H1 (cell line): ENCODE measurements at regions not wholly inside any gene's neighbourhood (a gene's known extent, or its start where the extent isn't known, plus 50 kb on each side); places are given as distances from the start of the nearest gene placed in this dataset.

Experiments
- CTCF ChIA-PET: fragments of 300-600 bp; sonication (Branson Sonifier 250); formaldehyde crosslinking; loops from one replicate; lab custom pipeline; 2021; ENCODE audit not compliant: partially characterized antibody; lab: Charles Lee
- POLR2A ChIA-PET: fragments of 300-600 bp; sonication (Branson Sonifier 250); formaldehyde crosslinking; loops from one replicate; lab custom pipeline; 2021; ENCODE audit warnings: inconsistent platforms; ENCODE audit not compliant: partially characterized antibody; lab: Charles Lee
- DNase-seq, 2 experiments: peaks; one replicate each; pipeline versions ENCODE4 v3.0.0 to v3.0.0-alpha.2; 2010 to 2022; ENCODE audit warnings: low spot score in 2 of 2, low read depth in 1 of 2, mixed read lengths in 1 of 2
- FAIRE-seq: peaks from 2 replicates; lab custom pipeline; 2011; peaks lifted over from hg19 to GRCh38; lab: Jason Lieb, UNC
- H2AFZ ChIP-seq: 2 replicates; pipeline ENCODE4 v1.8.1; 2012; ENCODE audit warnings: low read length, inconsistent platforms
- H2AK5ac ChIP-seq: 2 replicates; pipeline ENCODE4 v1.6.1; 2013; ENCODE audit warnings: low read depth, low read length
- H2BK120ac ChIP-seq: replicated peaks from 2 replicates; pipeline ENCODE3; 2013; ENCODE audit warnings: low read depth, low read length, inconsistent platforms
- H2BK12ac ChIP-seq: 2 replicates; pipeline ENCODE4 v1.6.1; 2013; ENCODE audit warnings: low read depth, low read length
- H2BK15ac ChIP-seq: 2 replicates; pipeline ENCODE4 v1.6.1; 2013; ENCODE audit warnings: low read length
- H2BK20ac ChIP-seq: 2 replicates; pipeline ENCODE4 v1.6.1; 2013; ENCODE audit warnings: low read length
- H2BK5ac ChIP-seq: 2 replicates; pipeline ENCODE4 v1.6.1; 2013; ENCODE audit warnings: low read depth, low read length
- H3K14ac ChIP-seq: 2 replicates; pipeline ENCODE4 v1.6.1; 2013; ENCODE audit warnings: inconsistent platforms; ENCODE audit not compliant: insufficient read length
- H3K18ac ChIP-seq: 2 replicates; pipeline ENCODE4 v1.6.1; 2013; ENCODE audit warnings: low read length; ENCODE audit errors: extremely low read depth
- H3K23ac ChIP-seq: 2 replicates; pipeline ENCODE4 v1.6.1; 2013; ENCODE audit warnings: inconsistent platforms; ENCODE audit not compliant: insufficient read length
- H3K23me2 ChIP-seq: 2 replicates; pipeline ENCODE4 v1.6.1; 2013; ENCODE audit warnings: low read depth, low read length
- H3K27ac ChIP-seq: 2 replicates; pipeline ENCODE4 v1.6.1; 2011; ENCODE audit warnings: low read depth, low read length, inconsistent platforms
- H3K27me3 ChIP-seq, 4 experiments: replicated peaks in 1 of 4; 1 replicate in 1 of 4; 2 replicates in 3 of 4; pipeline versions ENCODE4 v1.6.1 to v1.8.1; 2011 to 2013; ENCODE audit warnings: low read length in 3 of 4, mild to moderate bottlenecking in 3 of 4, inconsistent platforms in 2 of 4, mixed read lengths in 2 of 4, moderate library complexity in 1 of 4; ENCODE audit not compliant: control insufficient read depth in 3 of 4, insufficient read depth in 3 of 4; ENCODE audit errors: extremely low read depth in 1 of 4
- H3K36me3 ChIP-seq, 4 experiments: 2 replicates each; pipeline versions ENCODE4 v1.6.1 to v1.8.1; 2011 to 2013; ENCODE audit warnings: mild to moderate bottlenecking in 4 of 4, low read length in 3 of 4, moderate library complexity in 2 of 4, control low read depth in 1 of 4, inconsistent platforms in 1 of 4; ENCODE audit not compliant: insufficient read depth in 4 of 4, control insufficient read depth in 2 of 4
- H3K4ac ChIP-seq: replicated peaks from 2 replicates; pipeline ENCODE3; 2013; ENCODE audit warnings: low read length, low read depth, mixed read lengths, inconsistent platforms; ENCODE audit not compliant: insufficient read length
- H3K4me1 ChIP-seq, 4 experiments: replicated peaks in 1 of 4; 1 replicate in 1 of 4; 2 replicates in 3 of 4; pipeline versions ENCODE4 v1.6.1 to v1.8.1; 2011 to 2013; ENCODE audit warnings: low read length in 3 of 4, inconsistent platforms in 2 of 4, mixed read lengths in 1 of 4; ENCODE audit not compliant: insufficient read depth in 4 of 4, control insufficient read depth in 3 of 4
- H3K4me2 ChIP-seq, 2 experiments: 2 replicates each; pipeline versions ENCODE4 v1.6.1 to v1.8.1; 2011 to 2013; ENCODE audit warnings: low read depth in 2 of 2, low read length in 2 of 2, control low read depth in 1 of 2, inconsistent platforms in 1 of 2, mild to moderate bottlenecking in 1 of 2; ENCODE audit not compliant: insufficient read depth in 1 of 2
- H3K4me3 ChIP-seq, 4 experiments: fragments of 200-600, 300-600 bp in 1 of 4; sonication (generic), shearing (Covaris generic), sonication (Bioruptor Twin) in 1 of 4; 2 replicates each; pipeline versions ENCODE4 v1.5.1 to v1.8.1; 2011 to 2016; ENCODE audit warnings: low read length in 4 of 4, low read depth in 3 of 4, control low read depth in 2 of 4, inconsistent platforms in 2 of 4, mild to moderate bottlenecking in 2 of 4, mixed read lengths in 1 of 4, moderate library complexity in 1 of 4; ENCODE audit not compliant: insufficient read depth in 2 of 4; ENCODE audit errors: extremely low read depth in 1 of 4
- H3K56ac ChIP-seq: replicated peaks from 2 replicates; pipeline ENCODE3; 2013; ENCODE audit warnings: low read depth, mild to moderate bottlenecking, mixed read lengths, low read length, inconsistent platforms; ENCODE audit not compliant: insufficient read length
- H3K79me1 ChIP-seq: 2 replicates; pipeline ENCODE4 v1.6.1; 2013; ENCODE audit warnings: low read depth, low read length, control low read depth
- H3K79me2 ChIP-seq, 2 experiments: 2 replicates each; pipeline versions ENCODE4 v1.6.1 to v1.8.1; 2012 to 2013; ENCODE audit warnings: low read length in 2 of 2, mild to moderate bottlenecking in 2 of 2, inconsistent platforms in 1 of 2; ENCODE audit not compliant: insufficient read depth in 2 of 2, control insufficient read depth in 1 of 2
- H3K9ac ChIP-seq, 4 experiments: replicated peaks in 1 of 4; 1 replicate in 1 of 4; 2 replicates in 3 of 4; pipeline versions ENCODE4 v1.6.1 to v1.8.1; 2011 to 2013; ENCODE audit warnings: low read depth in 3 of 4, low read length in 3 of 4, control low read depth in 2 of 4, mild to moderate bottlenecking in 2 of 4, moderate library complexity in 2 of 4, inconsistent platforms in 1 of 4; ENCODE audit errors: extremely low read depth in 1 of 4
- H3K9me3 ChIP-seq, 2 experiments: 2 replicates each; pipeline versions ENCODE4 v1.6.1 to v1.8.1; 2012 to 2013; ENCODE audit warnings: mild to moderate bottlenecking in 2 of 2, moderate library complexity in 2 of 2, control low read depth in 1 of 2, inconsistent platforms in 1 of 2, low read depth in 1 of 2, low read length in 1 of 2, mixed read lengths in 1 of 2; ENCODE audit not compliant: insufficient read depth in 2 of 2
- H4K20me1 ChIP-seq, 2 experiments: replicated peaks in 1 of 2; 2 replicates each; pipeline versions ENCODE3 to v1.8.1; 2011 to 2013; ENCODE audit warnings: inconsistent platforms in 2 of 2, low read length in 2 of 2, mild to moderate bottlenecking in 1 of 2; ENCODE audit not compliant: insufficient read depth in 2 of 2, control insufficient read depth in 1 of 2
- H4K5ac ChIP-seq: 2 replicates; pipeline ENCODE4 v1.6.1; 2013; ENCODE audit warnings: low read length, low read depth, mixed read lengths, inconsistent platforms; ENCODE audit not compliant: insufficient read length
- H4K8ac ChIP-seq: 2 replicates; pipeline ENCODE4 v1.8.0; 2013; ENCODE audit warnings: mild to moderate bottlenecking, moderate library complexity, low read length, inconsistent platforms; ENCODE audit not compliant: insufficient read depth; ENCODE audit errors: extremely low read depth
- H4K91ac ChIP-seq: replicated peaks from 2 replicates; pipeline ENCODE3; 2013; ENCODE audit warnings: low read length, mixed read lengths, inconsistent platforms; ENCODE audit not compliant: insufficient read length
- KDM4A ChIP-seq: IDR thresholded peaks from one replicate; pipeline ENCODE4 v1.7.1; 2012; ENCODE audit warnings: low read depth, mild to moderate bottlenecking, moderate library complexity, low read length, inconsistent platforms; ENCODE audit not compliant: severe bottlenecking
- SIN3A ChIP-seq, 2 experiments: IDR thresholded peaks in 1 of 2; conservative IDR thresholded peaks in 1 of 2; 2 replicates each; pipeline ENCODE4 v1.6.1; 2011 to 2012; ENCODE audit warnings: low read length in 2 of 2, improper control_type of control experiment in 1 of 2, low read depth in 1 of 2, mild to moderate bottlenecking in 1 of 2
- SRF ChIP-seq: IDR thresholded peaks from 2 replicates; pipeline ENCODE4 v1.6.1; 2011; ENCODE audit warnings: mild to moderate bottlenecking, low read depth, low read length, moderate library complexity
- WGBS, 2 experiments: shearing (Covaris generic) in 1 of 2; methylation state at CpG; one replicate each; pipeline versions ENCODE4 v1.1.6 to v1.1.7; 2013 to 2015; ENCODE audit warnings: low lambda C conversion rate in 2 of 2, mixed read lengths in 2 of 2, inconsistent platforms in 1 of 2, low coverage in 1 of 2, missing lambda C conversion rate in 1 of 2; ENCODE audit not compliant: insufficient replicate concordance in 2 of 2, insufficient coverage in 1 of 2, insufficient read length in 1 of 2; ENCODE audit errors: extremely low coverage in 1 of 2, missing lambda C conversion rate in 1 of 2; 5-methylcytosine and 5-hydroxymethylcytosine counted together

DNA sequence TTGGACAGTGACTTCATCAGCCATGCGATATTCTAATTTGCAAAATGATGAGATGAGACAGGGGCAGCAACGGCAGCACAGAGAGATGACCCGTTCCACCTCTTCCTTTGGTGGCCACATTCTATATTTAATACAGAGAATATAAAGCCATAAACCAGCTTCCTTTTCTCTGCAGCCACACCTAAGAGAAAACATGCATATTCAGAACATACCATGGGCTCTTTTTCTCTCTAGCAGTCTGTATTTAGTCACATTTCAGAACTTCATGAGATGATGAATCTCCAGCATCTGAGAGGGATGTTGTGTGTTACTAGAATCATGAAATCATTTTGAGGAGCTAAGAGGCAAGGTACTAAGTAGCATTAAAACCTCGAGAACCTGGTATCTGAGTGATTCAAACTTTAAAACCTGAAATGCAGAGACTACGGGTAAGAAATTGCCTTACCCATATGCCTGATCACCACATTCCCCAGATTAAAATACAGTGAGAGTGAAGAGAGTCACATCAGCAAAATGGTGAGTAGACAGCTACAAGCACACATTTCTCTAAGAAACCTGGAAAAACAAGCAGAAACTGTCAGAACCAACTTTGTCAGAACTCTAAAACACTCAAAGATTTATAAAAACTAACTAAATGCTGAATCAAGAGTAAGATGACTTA, 55.5 kb upstream of the CPHXL start:
- Histone ChIP-seq H4K5ac (no peak overlapping the region), H3K79me1 (no peaks in the 10 kb centered on the region), H3K36me3 (no peaks in the 10 kb centered on the region), H3K27me3 (no peaks in the 10 kb centered on the region), H3K23me2 (no peaks in the 10 kb centered on the region), H2BK15ac (no peak overlapping the region), H3K56ac (no peak overlapping the region), H4K20me1 (no peaks in the 10 kb centered on the region), H2BK12ac (no peak overlapping the region), H3K79me2 (no peaks in the 10 kb centered on the region), H3K4me2 (no peak overlapping the region), H4K91ac (no peak overlapping the region), H3K4me1 (no peaks in the 10 kb centered on the region), H3K27ac (no peak overlapping the region), H3K9ac (no peak overlapping the region), H3K4ac (no peak overlapping the region), H3K4me3 (no peak overlapping the region), H3K23ac (no peak overlapping the region), H2AFZ (no peak overlapping the region), H3K9me3 (no peaks in the 10 kb centered on the region), H2BK20ac (no peak overlapping the region), H2BK120ac (no peak overlapping the region), H4K8ac (no peak overlapping the region), H2BK5ac (no peak overlapping the region), H3K18ac (no peak overlapping the region), H3K14ac (no peak overlapping the region), H2AK5ac (no peak overlapping the region)
- 91% methylated on average over 5 of the region's 5 CpGs; no CpG with 5 or more reads in 1 of the 2 experiments for WGBS, 2 experiments
- no peak for FAIRE-seq
- CTCF ChIA-PET: interaction anchor here (0.6 to 1.5 kb wide), 3 partner anchors 11 to 1390 kb away, joined by 3 to 8 read pairs (median 4); no protein-coding TSS in a partner anchor
- DNase-seq: no peak
- POLR2A ChIA-PET: no interaction called here
- TF ChIP-seq KDM4A: no peak
- no peak for TF ChIP-seq SIN3A (conservative IDR thresholded peaks at IDR 0.05 in 1 of 2, IDR thresholded peaks at IDR 0.05 in 1 of 2; ENCODE audit: low read depth in 1 of 2, low read length in 2 of 2)
- TF ChIP-seq SRF: no peak
